ENCODE measurements at regions not wholly inside any gene's neighbourhood (a gene's known extent, or its start where the extent isn't known, plus 50 kb on each side); places are given as distances from the start of the nearest gene placed in this dataset.
"Not testable (repeated sequence)": the region's sequence is repeated elsewhere in the genome, so short reads cannot be mapped to it uniquely, and the experiment has no call there.

GRCh38 chr12:127599436-127599835, 667.5 kb upstream of the TMEM132C start:
- ATAC-seq (no peak), DNase-seq (no peak)
- Histone ChIP-seq H3K27ac (no peak overlapping the region), H3K27me3 (no peaks in the 10 kb centered on the region), H3K4me3 (no peak overlapping the region), H3K36me3 (no peaks in the 10 kb centered on the region), H3K4me1 (no peaks in the 10 kb centered on the region), H3K9me3 (no peaks in the 10 kb centered on the region)
- intact Hi-C loops (cut with DNase I), result no loop called here
- no peak for TF ChIP-seq CTCF (IDR thresholded peaks at IDR 0.05)

DNA sequence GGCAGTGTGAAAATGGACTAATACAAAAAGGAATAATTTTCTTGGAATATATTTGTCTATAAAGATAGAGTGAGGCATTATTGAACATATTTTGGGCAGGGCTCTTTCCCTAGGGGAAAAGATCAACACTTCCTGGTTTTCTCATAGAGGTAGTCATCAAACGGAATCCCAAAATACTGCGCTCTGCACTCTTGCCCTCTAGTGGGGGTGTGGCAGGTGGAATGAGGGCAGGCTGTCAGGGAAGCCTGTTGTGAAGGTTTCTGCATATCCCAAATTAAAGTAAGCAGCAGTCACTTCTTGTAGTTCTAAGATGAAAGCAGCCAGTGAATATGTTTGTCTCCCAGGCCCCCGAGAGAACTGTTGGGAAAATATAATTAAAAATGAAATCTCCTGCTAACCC, 666.8 kb upstream of the TMEM132C start:
- Histone ChIP-seq H3K9me3 (no peaks in the 10 kb centered on the region), H3K36me3 (no peaks in the 10 kb centered on the region), H3K4me1 (no peaks in the 10 kb centered on the region), H3K27me3 (no peaks in the 10 kb centered on the region), H3K4me3 (no peak overlapping the region), H3K27ac (no peak overlapping the region)
- no peak for ATAC-seq
- DNase-seq, result no peak
- no peak for TF ChIP-seq CTCF (IDR thresholded peaks at IDR 0.05)
- intact Hi-C loops (cut with DNase I), result no loop called here

DNA sequence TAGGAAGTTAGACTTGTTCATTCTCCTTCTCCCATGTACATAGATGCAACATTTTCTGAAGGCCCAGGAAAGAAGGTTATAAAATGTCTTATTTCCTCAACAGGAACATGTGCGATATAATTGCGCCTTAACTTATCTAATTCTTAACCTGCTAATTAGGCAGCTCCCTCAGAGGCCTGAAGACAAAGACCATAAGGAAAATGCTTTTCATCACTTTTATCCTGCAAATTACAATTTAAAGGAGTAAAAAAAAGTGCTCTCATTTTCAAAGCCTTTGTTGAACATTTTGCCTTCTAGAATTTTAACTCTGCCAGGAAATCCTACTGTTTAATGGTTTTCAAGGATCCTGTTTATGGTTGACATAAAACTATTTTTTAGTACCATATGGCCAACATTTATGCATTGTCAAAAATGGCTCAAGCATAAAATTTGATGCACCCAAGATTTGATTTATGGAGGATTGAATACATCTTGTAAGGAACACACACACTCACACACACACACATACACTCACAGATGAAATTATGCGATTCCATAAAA, 660.4 kb upstream of the TMEM132C start:
- Histone ChIP-seq H3K4me3 (no peak overlapping the region), H3K27ac (no peak overlapping the region), H3K27me3 (no peaks in the 10 kb centered on the region), H3K9me3 (no peaks in the 10 kb centered on the region), H3K4me1 (no peaks in the 10 kb centered on the region), H3K36me3 (no peaks in the 10 kb centered on the region)
- no peak for TF ChIP-seq CTCF (IDR thresholded peaks at IDR 0.05)
- intact Hi-C loops (cut with DNase I), result no loop called here
- DNase-seq, result no peak
- no peak for ATAC-seq

DNA sequence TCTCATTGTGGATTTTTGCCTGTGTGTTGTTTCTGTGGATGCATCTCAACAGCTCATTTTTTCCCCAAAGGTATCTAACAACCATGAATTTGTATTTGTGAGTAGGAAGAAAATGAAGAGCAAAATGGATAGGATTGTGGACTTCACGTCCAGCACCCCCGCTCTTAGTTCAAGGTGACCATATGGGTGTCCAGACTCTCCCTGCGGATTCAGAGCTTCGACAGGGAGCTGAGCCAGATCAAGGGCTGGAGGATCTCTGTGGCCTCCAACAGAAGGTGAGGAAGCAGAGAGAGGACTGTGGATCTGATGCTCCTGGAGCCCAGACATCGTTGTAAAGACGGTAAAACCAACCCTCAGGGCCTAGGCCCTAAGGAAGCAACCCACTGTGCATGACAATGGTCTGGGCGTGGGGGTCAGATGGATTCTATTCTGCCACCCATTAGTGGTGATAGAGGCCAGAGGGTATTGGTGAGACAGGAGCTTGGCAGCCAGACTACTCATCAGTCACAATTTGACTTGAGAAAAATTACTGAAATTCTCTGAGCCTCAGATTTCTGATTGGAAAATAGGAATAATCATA, 659.7 kb upstream of the TMEM132C start:
- Histone ChIP-seq H3K27ac (no peak overlapping the region), H3K9me3 (no peaks in the 10 kb centered on the region), H3K36me3 (no peaks in the 10 kb centered on the region), H3K4me3 (no peak overlapping the region), H3K27me3 (no peaks in the 10 kb centered on the region), H3K4me1 (no peaks in the 10 kb centered on the region)
- ATAC-seq, result no peak
- intact Hi-C loops (cut with DNase I), result no loop called here
- DNase-seq, result no peak
- no peak for TF ChIP-seq CTCF (IDR thresholded peaks at IDR 0.05)

DNA sequence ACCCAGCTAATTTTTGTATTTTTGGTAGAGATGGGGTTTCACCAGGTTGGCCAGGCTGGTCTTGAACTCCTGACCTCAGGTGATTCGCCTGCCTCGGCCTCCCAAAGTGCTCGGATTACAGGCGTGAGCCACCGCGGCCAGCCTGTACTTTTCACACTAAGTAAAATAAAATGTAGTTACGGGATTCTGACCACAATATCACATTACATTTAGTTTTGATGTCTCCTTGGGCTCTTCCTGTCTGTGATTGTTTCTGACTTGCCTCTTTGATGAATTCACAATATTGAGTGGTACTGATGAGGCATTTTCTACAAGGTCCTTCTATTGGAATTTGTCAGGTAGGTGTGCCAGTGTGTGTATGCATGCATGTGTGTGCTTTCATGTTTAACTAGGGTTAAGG, 658.6 kb upstream of the TMEM132C start:
- H3K4me1 ChIP-seq; H3K27me3 ChIP-seq; H3K27ac ChIP-seq; H3K36me3 ChIP-seq; DNase-seq; ATAC-seq; H3K9me3 ChIP-seq; H3K4me3 ChIP-seq; intact Hi-C loops (cut with DNase I): not testable (repeated sequence)

DNA sequence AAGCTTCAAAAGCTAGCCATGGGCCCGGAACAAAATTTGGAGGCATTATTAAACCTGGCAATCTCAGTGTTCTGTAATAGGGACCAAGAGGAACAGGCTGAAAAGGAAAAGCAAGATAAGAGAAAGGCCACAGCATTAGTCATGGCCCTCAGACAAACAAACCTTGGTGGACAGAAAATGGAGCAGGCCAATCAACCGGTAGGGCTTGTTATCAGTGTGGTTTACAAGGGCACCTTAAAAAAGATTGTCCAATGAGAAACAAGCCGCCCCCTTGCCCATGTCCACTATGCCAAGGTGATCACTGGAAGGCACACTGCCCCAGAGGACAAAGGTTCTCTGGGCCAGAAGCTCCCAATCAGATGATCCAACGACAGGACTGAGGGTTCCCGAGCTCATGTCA, 653.9 kb upstream of the TMEM132C start:
- intact Hi-C loops (cut with DNase I), result no loop called here
- Histone ChIP-seq H3K27ac (no peak overlapping the region), H3K27me3 (no peaks in the 10 kb centered on the region), H3K9me3 (no peaks in the 10 kb centered on the region), H3K4me1 (no peaks in the 10 kb centered on the region), H3K4me3 (no peak overlapping the region), H3K36me3 (no peaks in the 10 kb centered on the region)
- ATAC-seq (no peak), DNase-seq (no peak)
- TF ChIP-seq CTCF (IDR thresholded peaks at IDR 0.05), result no peak

Data from upper lobe of right lung (tissue), 1 donor.